ENCODE measurements at regions not wholly inside any gene's neighbourhood (a gene's known extent, or its start where the extent isn't known, plus 50 kb on each side); places are given as distances from the start of the nearest gene placed in this dataset.

GRCh38 chr18:45339810-45340550 lies 275.3 kb upstream of the SLC14A2 start:
- ATAC-seq (no peak), DNase-seq (ENCODE audit: low read depth, low spot score) (no peak)
- Histone ChIP-seq H3K79me2 (ENCODE audit: insufficient read depth, low read length) (no peaks in the 10 kb centered on the region), H3K4me1 (ENCODE audit: control insufficient read depth in 1 of 2, insufficient read depth in 2 of 2, low read length in 2 of 2) (no peaks in the 10 kb centered on the region), H3K27ac (ENCODE audit: low read depth, low read length) (no peak overlapping the region), H3K27me3 (ENCODE audit: insufficient read depth, low read length) (no peaks in the 10 kb centered on the region), H3K4me3 (replicated peaks in 1 of 2; ENCODE audit: low read depth in 1 of 2, low read length in 2 of 2) (no peak overlapping the region), H3K9me3 (ENCODE audit: control insufficient read depth in 1 of 2, insufficient read depth in 1 of 2, low read depth in 1 of 2, low read length in 2 of 2) (no peaks in the 10 kb centered on the region), H3K36me3 (ENCODE audit: control insufficient read depth in 1 of 2, insufficient read depth in 2 of 2, low read length in 2 of 2) (no peaks in the 10 kb centered on the region), H4K20me1 (ENCODE audit: insufficient read depth) (no peaks in the 10 kb centered on the region), H3K9me2 (ENCODE audit: insufficient read depth) (no peaks in the 10 kb centered on the region), H2AFZ (ENCODE audit: low read depth, low read length, poor library complexity, severe bottlenecking) (no peak overlapping the region), H3K4me2 (ENCODE audit: low read length) (no peak overlapping the region), H3K9ac (ENCODE audit: low read length) (no peak overlapping the region)
- CTCF ChIA-PET = no interaction called here
- RAD21 ChIA-PET (ENCODE audit: low non-redundant PET in 1 of 2, low total read pairs in 2 of 2, uncharacterized antibody in 2 of 2, unreplicated experiment in 2 of 2) = no interaction called here
- intact Hi-C loops (cut with micrococcal nuclease) = no loop called here
- TF ChIP-seq YY1 (IDR thresholded peaks at IDR 0.05; ENCODE audit: extremely low read depth, insufficient replicate concordance, low read depth, low read length) = no peak
- TF ChIP-seq CTCF (IDR thresholded peaks at IDR 0.05 in 2 of 3, conservative IDR thresholded peaks at IDR 0.05 in 1 of 3; ENCODE audit: borderline replicate concordance in 1 of 3, insufficient read depth in 1 of 3, low read depth in 2 of 3, low read length in 2 of 3) = no peak
- no peak for TF ChIP-seq ZNF274 (IDR thresholded peaks at IDR 0.05; ENCODE audit: low read depth, low read length)
- BruUV-seq (replicated peaks) = no TSS peak
- POLR2A ChIA-PET = no interaction called here

- Histone ChIP-seq H3K27me3 (ENCODE audit: insufficient read depth, low read length) (no peaks in the 10 kb centered on the region), H3K4me3 (replicated peaks in 1 of 2; ENCODE audit: low read depth in 1 of 2, low read length in 2 of 2) (no peak overlapping the region), H3K9me3 (ENCODE audit: control insufficient read depth in 1 of 2, insufficient read depth in 1 of 2, low read depth in 1 of 2, low read length in 2 of 2) (no peaks in the 10 kb centered on the region), H3K9me2 (ENCODE audit: insufficient read depth) (no peaks in the 10 kb centered on the region), H3K27ac (ENCODE audit: low read depth, low read length) (no peak overlapping the region), H3K4me1 (ENCODE audit: control insufficient read depth in 1 of 2, insufficient read depth in 2 of 2, low read length in 2 of 2) (no peaks in the 10 kb centered on the region), H3K36me3 (ENCODE audit: control insufficient read depth in 1 of 2, insufficient read depth in 2 of 2, low read length in 2 of 2) (no peaks in the 10 kb centered on the region), H3K4me2 (ENCODE audit: low read length) (no peak overlapping the region), H2AFZ (ENCODE audit: low read depth, low read length, poor library complexity, severe bottlenecking) (no peak overlapping the region), H4K20me1 (ENCODE audit: insufficient read depth) (no peaks in the 10 kb centered on the region), H3K9ac (ENCODE audit: low read length) (no peak overlapping the region), H3K79me2 (ENCODE audit: insufficient read depth, low read length) (no peaks in the 10 kb centered on the region)
- ChIA-PET POLR2A (no interaction called here), CTCF (no interaction called here), RAD21 (ENCODE audit: low non-redundant PET in 1 of 2, low total read pairs in 2 of 2, uncharacterized antibody in 2 of 2, unreplicated experiment in 2 of 2) (no interaction called here)
- ATAC-seq (no peak), DNase-seq (ENCODE audit: low read depth, low spot score) (no peak)
- TF ChIP-seq MAX (IDR thresholded peaks at IDR 0.05) = no peak
- TF ChIP-seq ZNF274 (IDR thresholded peaks at IDR 0.05; ENCODE audit: low read depth, low read length) = no peak
- TF ChIP-seq CTCF (IDR thresholded peaks at IDR 0.05 in 2 of 3, conservative IDR thresholded peaks at IDR 0.05 in 1 of 3; ENCODE audit: borderline replicate concordance in 1 of 3, insufficient read depth in 1 of 3, low read depth in 2 of 3, low read length in 2 of 3) = no peak
- TF ChIP-seq POLR2AphosphoS5 (IDR thresholded peaks at IDR 0.05; ENCODE audit: low read depth, low read length) = no peak
- TF ChIP-seq ZFX (IDR thresholded peaks at IDR 0.05) = no peak
- TF ChIP-seq YY1 (IDR thresholded peaks at IDR 0.05; ENCODE audit: extremely low read depth, insufficient replicate concordance, low read depth, low read length) = no peak
- TF ChIP-seq TCF7L2 (IDR thresholded peaks at IDR 0.05; ENCODE audit: borderline replicate concordance, extremely low read depth, insufficient read depth, insufficient read length) = no peak
- TF ChIP-seq EZH2phosphoT487 (IDR thresholded peaks at IDR 0.05; ENCODE audit: borderline replicate concordance) = no peak
- TF ChIP-seq ATF3 (IDR thresholded peaks at IDR 0.05) = no peak
- no TSS peak for BruUV-seq (replicated peaks)
- intact Hi-C loops (cut with micrococcal nuclease) = no loop called here
Measured at GRCh38 chr18:45340884-45341283, 274.4 kb upstream of the SLC14A2 start.
